ENCODE measurements at regions not wholly inside any gene's neighbourhood (a gene's known extent, or its start where the extent isn't known, plus 50 kb on each side); places are given as distances from the start of the nearest gene placed in this dataset.

DNA sequence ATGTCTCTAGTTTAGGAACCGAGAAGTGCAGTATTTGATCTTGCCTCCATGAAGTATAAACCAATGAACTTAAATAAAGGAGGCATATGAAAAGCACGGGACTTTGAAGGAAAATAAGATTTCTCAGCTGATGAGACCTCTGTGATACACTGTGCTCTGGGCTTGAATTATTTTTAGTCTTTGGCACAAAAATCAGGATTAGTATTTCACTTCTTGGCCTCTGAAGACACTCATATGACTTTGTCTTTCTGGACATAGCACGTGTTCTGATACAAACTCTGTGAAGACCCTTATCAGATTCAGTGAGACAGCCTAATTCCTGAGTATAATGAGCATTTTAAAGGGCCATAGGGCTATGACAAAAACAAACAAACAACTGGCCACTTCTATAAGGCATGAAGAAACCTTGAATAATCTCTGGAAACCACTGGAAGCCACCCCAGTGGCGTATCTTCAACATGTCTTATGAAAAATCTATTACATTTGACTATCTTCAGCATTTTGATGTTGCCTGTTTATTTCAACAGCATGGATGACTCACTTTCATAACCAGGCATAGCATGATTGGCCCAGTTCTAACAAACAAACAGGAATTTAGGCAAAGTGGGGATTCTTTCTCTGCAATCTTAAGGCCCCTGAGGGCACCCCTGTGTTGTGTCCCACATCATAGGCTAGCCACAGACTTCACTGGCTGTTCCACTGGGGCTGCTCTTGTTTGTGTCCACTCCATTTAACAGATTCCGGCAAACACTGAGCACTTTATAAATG lies 90.3 kb upstream of the ZNF462 start:
- TF ChIP-seq, protein P1, sequence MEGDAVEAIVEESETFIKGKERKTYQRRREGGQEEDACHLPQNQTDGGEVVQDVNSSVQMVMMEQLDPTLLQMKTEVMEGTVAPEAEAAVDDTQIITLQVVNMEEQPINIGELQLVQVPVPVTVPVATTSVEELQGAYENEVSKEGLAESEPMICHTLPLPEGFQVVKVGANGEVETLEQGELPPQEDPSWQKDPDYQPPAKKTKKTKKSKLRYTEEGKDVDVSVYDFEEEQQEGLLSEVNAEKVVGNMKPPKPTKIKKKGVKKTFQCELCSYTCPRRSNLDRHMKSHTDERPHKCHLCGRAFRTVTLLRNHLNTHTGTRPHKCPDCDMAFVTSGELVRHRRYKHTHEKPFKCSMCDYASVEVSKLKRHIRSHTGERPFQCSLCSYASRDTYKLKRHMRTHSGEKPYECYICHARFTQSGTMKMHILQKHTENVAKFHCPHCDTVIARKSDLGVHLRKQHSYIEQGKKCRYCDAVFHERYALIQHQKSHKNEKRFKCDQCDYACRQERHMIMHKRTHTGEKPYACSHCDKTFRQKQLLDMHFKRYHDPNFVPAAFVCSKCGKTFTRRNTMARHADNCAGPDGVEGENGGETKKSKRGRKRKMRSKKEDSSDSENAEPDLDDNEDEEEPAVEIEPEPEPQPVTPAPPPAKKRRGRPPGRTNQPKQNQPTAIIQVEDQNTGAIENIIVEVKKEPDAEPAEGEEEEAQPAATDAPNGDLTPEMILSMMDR (optimal IDR thresholded peaks at IDR 0.05 in 1 of 3, IDR thresholded peaks at IDR 0.05 in 1 of 3, conservative IDR thresholded peaks at IDR 0.05 in 1 of 3; ENCODE audit: extremely low read depth in 1 of 3, insufficient read depth in 2 of 3, low read length in 3 of 3), result no peak
- no peak for TF ChIP-seq EZH2 (IDR thresholded peaks at IDR 0.05; ENCODE audit: low read length)
